NB4 (cell line): ENCODE measurements at regions not wholly inside any gene's neighbourhood (a gene's known extent, or its start where the extent isn't known, plus 50 kb on each side); places are given as distances from the start of the nearest gene placed in this dataset.

Experiments
- DNase-seq: peaks from one replicate; pipeline ENCODE4 v3.0.0; 2010; ENCODE audit warnings: low read depth
- H3K4me3 ChIP-seq: one replicate; pipeline ENCODE4 v1.5.1; 2011; ENCODE audit warnings: mild to moderate bottlenecking, low read depth, low read length, moderate library complexity
- CTCF ChIP-seq: IDR thresholded peaks from one replicate; pipeline ENCODE4 v1.5.1; 2012; ENCODE audit warnings: low read depth, low read length
- MYC ChIP-seq: IDR thresholded peaks from 2 replicates; pipeline ENCODE4 v1.6.1; 2011; ENCODE audit warnings: low read depth, low read length
- POLR2A ChIP-seq: IDR thresholded peaks from 2 replicates; pipeline ENCODE4 v1.6.1; 2011; ENCODE audit warnings: mild to moderate bottlenecking; ENCODE audit not compliant: insufficient read length; ENCODE audit errors: extremely low read depth
- TF ChIP-seq, protein P1 (sequence below): IDR thresholded peaks from 2 replicates; pipeline ENCODE4 v1.6.1; 2011; ENCODE audit warnings: low read depth, low read length

DNA sequence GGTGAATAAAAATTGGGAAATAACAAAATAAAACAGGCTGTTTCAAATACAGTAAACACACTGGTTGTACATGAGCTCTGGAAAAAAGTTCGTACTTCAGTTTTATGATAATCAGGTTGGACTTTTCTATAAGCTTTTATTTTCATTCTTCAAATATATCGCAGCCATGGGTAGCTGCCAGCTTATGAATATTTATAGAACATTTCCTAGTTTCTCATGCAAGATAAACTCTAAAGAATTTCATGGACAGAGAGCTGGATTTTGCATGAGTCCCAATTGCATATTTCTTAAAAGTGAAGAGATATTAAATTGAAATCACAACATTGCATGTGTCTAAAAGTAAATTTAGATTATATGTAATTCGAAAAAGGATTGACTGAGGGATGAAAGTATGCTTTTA is 827.6 kb downstream of the SLC6A15 start:
- H3K4me3 ChIP-seq, result no peak overlapping the region
- TF ChIP-seq, protein P1, sequence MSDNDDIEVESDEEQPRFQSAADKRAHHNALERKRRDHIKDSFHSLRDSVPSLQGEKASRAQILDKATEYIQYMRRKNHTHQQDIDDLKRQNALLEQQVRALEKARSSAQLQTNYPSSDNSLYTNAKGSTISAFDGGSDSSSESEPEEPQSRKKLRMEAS, result no peak
- TF ChIP-seq CTCF (no peak), POLR2A (no peak), MYC (no peak)
- DNase-seq, result no peak

- H3K4me3 ChIP-seq, result no peak overlapping the region
- TF ChIP-seq POLR2A, result no peak
- TF ChIP-seq, protein P1, result no peak
- TF ChIP-seq CTCF, result no peak
- TF ChIP-seq MYC, result no peak
- no peak for DNase-seq
Observed at GRCh38 chr12:84079626-84080025, 833.0 kb downstream of the SLC6A15 start.

DNA sequence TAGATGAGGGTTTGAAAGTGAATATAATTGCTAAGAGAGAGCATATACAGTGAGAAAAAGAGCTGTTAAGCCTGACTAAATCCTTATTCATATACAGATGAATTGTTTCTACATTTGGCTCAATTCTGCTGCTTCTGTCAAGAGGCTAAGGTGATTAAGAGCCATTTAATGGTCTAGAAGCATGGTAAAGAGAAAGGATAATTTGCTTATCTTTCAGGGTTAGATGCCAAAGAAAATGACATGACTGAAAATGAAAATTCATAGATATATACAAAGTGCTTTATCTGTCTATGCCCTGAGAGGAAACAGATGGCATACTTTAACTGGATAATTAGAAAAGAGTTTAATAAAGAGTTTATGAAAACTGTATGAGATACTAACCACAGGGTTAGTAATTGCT is 834.9 kb downstream of the SLC6A15 start:
- no peak for DNase-seq
- no peak overlapping the region for H3K4me3 ChIP-seq
- TF ChIP-seq CTCF, result no peak
- TF ChIP-seq, protein P1, result no peak
- no peak for TF ChIP-seq POLR2A
- no peak for TF ChIP-seq MYC

DNA sequence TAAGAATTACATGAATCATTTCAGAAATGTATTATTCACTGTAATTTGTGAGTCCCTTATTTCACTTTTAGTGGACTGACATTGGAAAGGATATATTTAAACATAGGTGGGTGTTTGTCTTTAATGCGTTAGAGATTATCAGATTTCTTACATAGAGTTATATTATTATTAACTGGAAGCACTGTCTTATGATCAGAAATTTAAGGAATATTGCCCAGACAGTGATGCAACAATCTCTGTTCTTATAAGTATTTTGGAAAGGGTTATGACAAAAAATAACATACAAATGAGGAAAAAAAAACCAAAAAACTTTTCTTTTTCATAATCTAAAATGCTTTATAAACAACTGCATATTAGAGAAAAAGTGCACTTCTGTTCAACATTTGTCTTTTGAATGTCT is 836.6 kb downstream of the SLC6A15 start:
- no peak overlapping the region for H3K4me3 ChIP-seq
- DNase-seq, result no peak
- TF ChIP-seq CTCF (no peak), POLR2A (no peak), MYC (no peak)
- TF ChIP-seq, protein P1, result no peak

GRCh38 chr12:84073401-84073800 is 839.2 kb downstream of the SLC6A15 start:
- DNase-seq, result no peak
- no peak overlapping the region for H3K4me3 ChIP-seq
- TF ChIP-seq MYC, result no peak
- no peak for TF ChIP-seq POLR2A
- no peak for TF ChIP-seq CTCF
- TF ChIP-seq, protein P1, result no peak

GRCh38 chr12:84072961-84073360 is 839.6 kb downstream of the SLC6A15 start:
- TF ChIP-seq POLR2A, result no peak
- no peak for TF ChIP-seq MYC
- TF ChIP-seq CTCF, result no peak
- TF ChIP-seq, protein P1, result no peak
- H3K4me3 ChIP-seq, result no peak overlapping the region
- no peak for DNase-seq
